OCI-LY1 (cell line): ENCODE measurements at regions not wholly inside any gene's neighbourhood (a gene's known extent, or its start where the extent isn't known, plus 50 kb on each side); places are given as distances from the start of the nearest gene placed in this dataset.

Source experiments
- CTCF ChIP-seq: fragments of 200-600 bp; sonication (generic), shearing (Covaris generic); IDR thresholded peaks from 2 replicates; pipeline ENCODE4 v1.5.1; 2017; ENCODE audit warnings: mild to moderate bottlenecking, antibody characterized with exemption, low read length, moderate library complexity, mixed read lengths
- EZH2 ChIP-seq: fragments of 200-600 bp; sonication (generic), shearing (Covaris generic); IDR thresholded peaks from 2 replicates; pipeline ENCODE4 v1.8.0; 2017; ENCODE audit warnings: borderline replicate concordance, mixed run types, mild to moderate bottlenecking, antibody characterized with exemption, low read length, moderate library complexity, mixed read lengths

DNA sequence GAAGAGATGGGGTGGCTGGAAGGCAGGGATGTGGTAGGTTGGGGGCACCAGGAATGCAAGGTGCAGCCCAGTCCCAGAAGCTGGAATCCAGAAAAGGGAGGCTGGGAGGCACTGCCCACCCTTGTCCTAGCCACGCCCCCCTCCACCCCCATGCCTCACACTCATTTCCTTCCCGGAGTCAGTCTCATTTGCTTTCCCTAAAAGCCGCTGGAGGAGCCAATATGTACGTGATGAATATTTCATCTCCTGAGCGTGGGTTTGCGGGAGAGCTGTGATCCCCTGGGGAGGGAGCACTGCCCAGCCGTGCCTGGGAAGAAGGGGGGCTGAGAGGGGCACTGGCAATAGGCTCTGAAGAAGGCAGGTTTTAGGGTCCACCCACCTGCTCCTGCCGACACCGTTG is 124.5 kb upstream of the LHX1 start:
- no peak for TF ChIP-seq CTCF
- no peak for TF ChIP-seq EZH2
